Vagina (tissue), 2 donors: ENCODE measurements at regions not wholly inside any gene's neighbourhood (a gene's known extent, or its start where the extent isn't known, plus 50 kb on each side); places are given as distances from the start of the nearest gene placed in this dataset.

Source experiments
- CTCF ChIP-seq, 3 experiments: fragments of 450-650 bp in 2 of 3; fragments of 200-600 bp in 1 of 3; sonication (generic) in 1 of 3; IDR thresholded peaks; one replicate each; pipeline ENCODE4 v1.5.1; 2017 to 2019; ENCODE audit warnings: antibody characterized with exemption in 3 of 3, mild to moderate bottlenecking in 2 of 3, moderate library complexity in 2 of 3
- POLR2A ChIP-seq, 2 donors: fragments of 450-650 bp; IDR thresholded peaks; one replicate each; pipeline ENCODE4 v1.6.1; 2017; ENCODE audit warnings: antibody characterized with exemption in 2 of 2, mild to moderate bottlenecking in 2 of 2, moderate library complexity in 2 of 2

DNA sequence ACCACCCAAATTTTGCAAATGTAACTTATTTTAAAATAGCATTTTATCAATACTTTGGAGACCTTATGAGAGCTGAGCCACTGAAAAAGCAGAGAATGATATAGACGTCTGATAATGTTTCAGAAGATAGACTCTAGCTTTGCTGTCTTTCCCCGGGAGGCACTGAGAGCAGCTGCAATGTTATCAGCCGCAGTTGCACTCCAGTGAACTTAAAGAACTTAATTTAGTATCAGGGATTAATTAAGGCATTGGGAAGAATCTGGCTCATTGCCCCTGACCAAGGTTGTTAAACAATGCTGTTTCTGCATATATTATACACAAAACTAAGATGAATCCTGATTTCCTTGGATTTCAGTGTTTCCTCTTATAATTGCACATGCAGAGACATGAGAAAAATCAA, 75.7 kb upstream of the SGCG start:
- TF ChIP-seq CTCF (IDR thresholded peaks at IDR 0.05), result no peak
- TF ChIP-seq POLR2A (IDR thresholded peaks at IDR 0.05), result no peak
